ENCODE measurements at regions not wholly inside any gene's neighbourhood (a gene's known extent, or its start where the extent isn't known, plus 50 kb on each side); places are given as distances from the start of the nearest gene placed in this dataset.

- Histone ChIP-seq H3K9me3 (no peaks in the 10 kb centered on the region), H3K4me1 (no peaks in the 10 kb centered on the region), H3K27ac (no peak overlapping the region), H3K36me3 (no peaks in the 10 kb centered on the region), H3K4me3 (no peak overlapping the region), H3K27me3 (no peaks in the 10 kb centered on the region)
- ATAC-seq (no peak), DNase-seq (no peak), FAIRE-seq (no peak)
- no peak for TF ChIP-seq CTCF (IDR thresholded peaks at IDR 0.05)
- intact Hi-C loops (cut with DNase I) = no loop called here
- WGBS, 2 donors = 26 to 28% methylated on average over 1 of the region's 1 CpG
Observed at GRCh38 chr2:41160439-41160838, 708.5 kb upstream of the SLC8A1 start.

GRCh38 chr2:41167014-41167413 is 715.1 kb upstream of the SLC8A1 start:
- no peaks in the 10 kb centered on the region for H3K27me3 ChIP-seq
- WGBS, 2 donors = 80 to 100% methylated on average over 2 of the region's 2 CpGs
- no peak overlapping the region for H3K4me3 ChIP-seq
- TF ChIP-seq CTCF (IDR thresholded peaks at IDR 0.05) = no peak
- H3K4me1 ChIP-seq = peaks cover 0 to 7% (median 6%) of the 10 kb centered on the region in 3 donors
- H3K27ac ChIP-seq = no peak overlapping the region
- ATAC-seq (no peak), DNase-seq (no peak), FAIRE-seq (no peak)
- H3K36me3 ChIP-seq = no peaks in the 10 kb centered on the region
- no peaks in the 10 kb centered on the region for H3K9me3 ChIP-seq
- intact Hi-C loops (cut with DNase I) = no loop called here

- Histone ChIP-seq H3K27ac (no peak overlapping the region), H3K4me1 (peaks cover 0 to 7% (median 6%) of the 10 kb centered on the region in 3 donors), H3K4me3 (no peak overlapping the region), H3K9me3 (no peaks in the 10 kb centered on the region), H3K36me3 (no peaks in the 10 kb centered on the region), H3K27me3 (no peaks in the 10 kb centered on the region)
- FAIRE-seq (no peak), DNase-seq (peak in 1 of 6 donors; percentile 17), ATAC-seq (no peak)
- no peak for TF ChIP-seq CTCF (IDR thresholded peaks at IDR 0.05)
- intact Hi-C loops (cut with DNase I) = no loop called here
- 59 to 73% methylated on average over 2 of the region's 2 CpGs for WGBS, 2 donors
Observed at GRCh38 chr2:41169744-41170143, 717.9 kb upstream of the SLC8A1 start.

GRCh38 chr2:41170589-41170988 is 718.7 kb upstream of the SLC8A1 start:
- no peak for TF ChIP-seq CTCF (IDR thresholded peaks at IDR 0.05)
- H3K4me1 ChIP-seq = peaks cover 0 to 7% (median 6%) of the 10 kb centered on the region in 3 donors
- H3K27me3 ChIP-seq = no peaks in the 10 kb centered on the region
- 90 to 94% methylated on average over 1 of the region's 1 CpG for WGBS, 2 donors
- DNase-seq (no peak), FAIRE-seq (no peak), ATAC-seq (no peak)
- no peaks in the 10 kb centered on the region for H3K36me3 ChIP-seq
- H3K9me3 ChIP-seq = no peaks in the 10 kb centered on the region
- intact Hi-C loops (cut with DNase I) = no loop called here
- no peak overlapping the region for H3K27ac ChIP-seq
- H3K4me3 ChIP-seq = no peak overlapping the region

GRCh38 chr2:41180387-41180786 is 728.5 kb upstream of the SLC8A1 start:
- no peaks in the 10 kb centered on the region for H3K4me1 ChIP-seq
- intact Hi-C loops (cut with DNase I) = no loop called here
- WGBS, 2 donors = 46 to 50% methylated on average over 2 of the region's 2 CpGs

More at GRCh38 chr2:41180387-41180786, 728.5 kb upstream of the SLC8A1 start:
- Histone ChIP-seq H3K27me3 (no peaks in the 10 kb centered on the region), H3K9me3 (no peaks in the 10 kb centered on the region), H3K27ac (no peak overlapping the region), H3K4me3 (no peak overlapping the region), H3K36me3 (no peaks in the 10 kb centered on the region)
- ATAC-seq (no peak), FAIRE-seq (no peak), DNase-seq (no peak)
- TF ChIP-seq CTCF (IDR thresholded peaks at IDR 0.05) = no peak

All from pancreas (tissue), 10 donors.